ENCODE measurements at regions not wholly inside any gene's neighbourhood (a gene's known extent, or its start where the extent isn't known, plus 50 kb on each side); places are given as distances from the start of the nearest gene placed in this dataset.

GRCh38 chr6:90403489-90404381 is 107.1 kb upstream of the BACH2 start:
- DNase-seq (ENCODE audit: low read depth): peak; percentile 94

GRCh38 chr6:90402831-90403192 is 106.2 kb upstream of the BACH2 start:
- DNase-seq (ENCODE audit: low read depth): no peak

DNA sequence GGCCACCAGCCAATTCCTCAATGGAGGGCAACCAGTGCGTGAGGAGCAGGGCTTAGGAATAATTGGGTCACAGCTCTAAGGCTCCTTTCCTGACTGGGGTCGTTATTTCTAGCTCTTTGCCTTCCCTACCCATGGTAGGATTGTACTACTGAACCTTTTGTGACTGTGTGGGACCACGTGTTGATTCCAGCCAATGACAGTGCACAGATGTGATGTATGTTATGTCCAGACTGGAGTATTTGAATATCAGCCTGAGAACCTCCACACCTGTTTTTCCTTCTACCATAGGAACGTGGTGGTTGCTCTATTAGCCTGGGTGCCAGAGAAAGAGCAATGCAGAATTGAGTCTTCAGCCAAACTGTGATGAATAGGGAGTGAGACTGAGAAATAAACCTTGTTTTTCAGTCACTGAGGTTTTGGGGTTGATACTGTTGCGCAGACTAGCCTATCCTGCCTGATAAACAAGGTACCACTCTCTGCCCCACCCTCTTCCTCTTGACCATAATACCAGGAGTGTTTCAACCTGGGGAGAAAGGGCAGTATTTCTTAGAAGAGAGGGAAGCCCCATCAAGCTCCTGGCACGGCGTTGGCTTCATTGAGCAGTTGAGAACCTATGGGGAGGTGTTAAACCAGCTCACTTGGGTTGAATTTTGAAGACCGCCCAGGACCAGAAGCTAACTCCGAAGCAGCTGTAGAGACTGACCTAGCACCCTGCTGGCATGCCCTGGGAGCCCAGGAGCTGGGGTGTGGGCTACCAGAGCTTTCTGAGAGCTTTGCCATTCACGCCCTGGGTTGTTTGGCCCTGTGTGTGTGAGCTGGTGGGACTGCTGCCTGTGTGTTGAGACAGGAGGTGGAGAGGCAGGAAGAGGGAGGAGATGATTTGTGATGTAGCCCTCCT is 105.5 kb upstream of the BACH2 start:
- DNase-seq (ENCODE audit: low read depth): peak; percentile 34

GRCh38 chr6:90399970-90400369 is 103.3 kb upstream of the BACH2 start:
- no peak for DNase-seq (ENCODE audit: low read depth)

GRCh38 chr6:90397929-90398674 is 101.5 kb upstream of the BACH2 start:
- peak; percentile 70 for DNase-seq (ENCODE audit: low read depth)

- no peak for DNase-seq (ENCODE audit: low read depth)
These were observed 100.4 kb upstream of the BACH2 start for GRCh38 chr6:90397047-90397446.

DNA sequence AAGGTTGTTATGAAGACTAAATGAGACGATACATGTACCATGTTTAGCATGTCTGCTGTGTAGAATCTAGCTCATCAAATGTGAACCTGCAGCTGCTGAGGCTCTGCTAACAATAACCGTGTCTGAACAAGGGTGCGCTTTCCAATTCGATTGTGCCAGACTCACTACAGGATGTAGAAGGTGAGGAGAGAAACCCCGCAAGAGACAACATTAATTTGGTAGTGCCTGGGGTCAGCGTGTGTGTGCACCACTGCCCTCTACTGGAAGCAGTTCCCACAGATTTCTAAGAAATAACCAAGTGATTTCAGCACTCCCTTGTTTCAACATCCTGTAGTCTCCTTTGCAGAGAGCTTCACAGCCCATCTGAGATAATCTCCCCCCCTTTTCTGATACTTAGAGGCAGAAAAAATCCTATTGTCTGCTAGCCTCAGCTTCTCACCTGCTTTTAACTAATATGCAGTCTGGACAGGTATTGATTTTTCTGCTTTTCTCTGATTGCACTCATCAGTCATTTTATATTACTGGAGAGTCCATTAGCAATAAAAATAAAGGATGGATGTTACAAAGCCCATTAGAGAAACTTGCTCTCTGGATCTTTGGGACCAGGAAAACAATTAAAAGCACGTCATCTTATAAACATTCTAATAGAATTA is 96.7 kb upstream of the BACH2 start:
- DNase-seq (ENCODE audit: low read depth): peak; percentile 59

DNA sequence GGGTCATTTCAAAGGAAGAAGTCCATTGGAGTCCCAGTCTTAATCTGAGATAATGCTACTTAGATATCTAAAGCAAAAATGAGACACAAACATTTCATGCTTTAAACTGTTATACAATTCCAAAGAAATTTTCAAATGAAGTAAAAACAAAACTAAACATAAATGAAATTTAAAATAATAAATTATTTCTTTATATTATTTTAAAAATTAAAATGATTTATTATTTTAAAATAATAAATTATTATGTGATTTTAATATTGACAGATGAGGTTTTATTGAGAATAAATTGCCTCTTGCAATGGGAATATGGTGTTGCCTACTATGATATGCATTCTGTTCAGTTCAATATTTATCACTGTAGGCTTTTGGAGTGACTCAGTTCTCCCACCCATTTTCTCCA is 93.7 kb upstream of the BACH2 start:
- DNase-seq (ENCODE audit: low read depth): no peak

DNA sequence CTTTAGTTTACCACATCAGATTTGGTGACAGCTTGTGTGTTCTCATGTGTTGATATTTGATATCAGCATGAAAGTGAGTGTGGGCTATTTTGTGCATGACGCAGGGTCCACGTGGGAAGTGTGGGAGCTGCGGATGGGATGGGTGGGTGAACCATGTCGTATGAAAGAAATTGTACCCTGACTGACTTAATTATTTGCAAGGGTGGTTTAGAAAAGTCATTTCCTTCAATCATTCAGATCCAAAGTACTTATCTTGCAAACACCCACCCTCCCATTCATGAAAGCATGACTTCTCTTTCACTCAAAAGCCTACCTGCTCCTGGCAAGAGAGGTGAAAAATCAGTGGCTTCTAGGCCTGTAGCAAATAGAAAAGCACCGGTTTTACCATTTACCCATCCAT is 91.8 kb upstream of the BACH2 start:
- DNase-seq (ENCODE audit: low read depth): no peak

GRCh38 chr6:90387826-90388225 is 91.2 kb upstream of the BACH2 start:
- no peak for DNase-seq (ENCODE audit: low read depth)

DNA sequence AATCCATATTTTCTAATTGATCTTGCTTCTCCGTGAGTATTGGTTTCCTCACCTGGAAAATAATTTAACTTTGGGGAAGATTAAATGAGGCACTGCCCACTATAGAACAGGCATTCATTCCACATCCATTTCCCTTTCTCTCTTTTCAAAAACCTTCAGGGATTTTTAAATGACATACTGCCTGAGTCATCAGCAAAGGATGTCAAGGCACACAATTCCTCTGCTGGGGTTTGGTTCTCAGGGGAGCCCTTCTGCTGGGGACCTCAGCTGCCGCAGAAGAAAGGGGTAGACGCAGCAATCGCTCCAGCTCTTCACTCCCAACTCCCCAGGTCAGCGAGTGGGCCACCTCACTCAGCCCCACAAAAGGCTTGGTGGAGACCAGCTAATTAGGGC is 90.7 kb upstream of the BACH2 start:
- DNase-seq (ENCODE audit: low read depth): peak; percentile 30

- DNase-seq (ENCODE audit: low read depth): peak; percentile 46
These were observed 90.0 kb upstream of the BACH2 start for GRCh38 chr6:90386399-90387382.

DNA sequence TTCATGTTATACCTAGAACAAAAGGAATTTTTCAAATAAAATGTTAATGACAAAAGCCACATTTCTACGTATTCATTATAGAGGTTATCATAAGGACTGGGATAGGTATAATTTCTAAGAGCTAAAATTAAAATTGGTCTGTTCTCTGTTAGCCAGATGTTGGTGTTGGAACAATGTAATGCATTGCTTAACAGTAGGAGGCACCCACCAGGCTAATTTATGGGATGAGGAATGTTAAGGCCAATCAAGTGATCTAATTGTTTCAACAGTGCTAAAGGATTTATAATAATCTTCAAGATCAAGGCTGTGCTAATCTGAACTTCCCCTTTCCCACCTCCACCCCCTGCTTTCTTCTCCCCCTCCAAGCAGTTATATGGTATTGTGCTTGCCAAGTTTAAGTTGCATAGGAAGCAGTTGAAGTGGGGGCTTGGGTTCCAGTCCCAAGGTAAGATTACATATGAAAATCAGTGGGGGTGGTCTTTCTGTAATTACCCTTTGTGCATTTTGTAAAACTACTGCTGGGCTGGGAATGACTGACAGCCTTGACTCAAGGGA is 89.2 kb upstream of the BACH2 start:
- no peak for DNase-seq (ENCODE audit: low read depth)

DNA sequence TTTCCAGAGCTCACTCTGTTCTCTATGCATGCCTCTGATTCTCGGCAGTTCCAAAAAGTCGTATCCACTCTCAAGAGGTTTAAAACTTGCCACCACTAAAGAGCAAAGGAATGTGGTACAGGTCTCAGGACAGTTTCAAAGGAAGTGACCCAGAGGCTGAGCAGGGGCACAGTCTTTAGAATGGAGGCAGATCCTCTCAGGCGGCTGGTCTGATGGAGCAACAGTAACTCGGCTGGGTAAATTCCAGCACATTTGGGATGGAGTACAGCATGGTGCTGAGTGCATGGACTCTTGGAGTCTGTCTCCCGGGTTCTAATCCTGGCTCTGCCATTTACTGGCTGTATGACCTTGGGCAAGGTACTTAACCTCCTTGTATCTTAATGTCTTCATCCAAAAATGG is 88.1 kb upstream of the BACH2 start:
- no peak for DNase-seq (ENCODE audit: low read depth)

DNA sequence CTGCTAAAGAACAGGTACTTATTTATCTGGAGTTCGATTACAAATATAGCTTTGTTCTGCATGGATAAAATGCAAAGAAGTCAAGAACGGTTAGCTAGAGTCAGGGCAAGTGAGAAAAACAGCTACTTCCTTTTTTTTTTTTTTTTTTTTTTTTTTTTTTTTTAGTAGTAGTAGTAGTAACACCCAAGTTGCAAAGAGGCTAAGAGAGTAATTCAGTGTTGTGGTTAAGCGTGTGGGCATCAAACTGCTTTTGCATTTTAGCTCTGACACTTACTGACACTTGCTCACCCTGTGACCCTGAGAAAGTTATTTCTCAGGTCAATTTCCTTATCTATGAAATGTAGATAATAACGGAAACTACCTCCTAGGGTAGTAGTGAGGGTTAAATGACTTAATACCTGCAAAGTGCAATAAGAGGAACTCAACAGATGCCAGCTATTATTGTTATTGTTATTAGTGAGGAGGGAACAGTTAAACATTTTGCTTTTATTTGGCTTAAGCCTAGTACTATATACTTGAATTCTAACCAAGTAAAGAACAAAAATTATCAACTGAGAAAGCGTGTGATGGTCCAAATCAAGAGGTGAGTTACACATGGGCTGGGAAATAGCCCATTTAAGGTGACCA is 86.7 kb upstream of the BACH2 start:
- no peak for DNase-seq (ENCODE audit: low read depth)

DNA sequence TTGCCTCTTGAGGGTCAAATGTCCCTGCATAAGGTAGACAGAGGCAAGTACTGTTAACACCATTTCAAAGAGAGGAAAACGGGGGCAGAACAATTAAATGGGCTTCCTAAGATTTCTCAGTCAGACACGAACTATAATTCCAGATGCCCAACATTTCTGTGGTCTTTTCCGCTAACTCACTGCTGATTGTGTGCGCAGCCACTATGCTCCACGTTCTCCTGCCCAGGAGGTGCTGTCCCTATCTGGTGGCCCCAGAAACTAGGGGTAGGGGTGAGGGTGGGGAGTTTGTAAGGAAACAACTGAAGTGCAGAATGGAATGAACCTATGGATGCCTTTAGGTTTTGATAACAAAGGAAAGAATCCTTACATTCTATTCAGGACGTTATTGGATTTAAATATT is 86.1 kb upstream of the BACH2 start:
- no peak for DNase-seq (ENCODE audit: low read depth)

- DNase-seq (ENCODE audit: low read depth): peak; percentile 68
These were observed 79.2 kb upstream of the BACH2 start for GRCh38 chr6:90375681-90376439.

DNA sequence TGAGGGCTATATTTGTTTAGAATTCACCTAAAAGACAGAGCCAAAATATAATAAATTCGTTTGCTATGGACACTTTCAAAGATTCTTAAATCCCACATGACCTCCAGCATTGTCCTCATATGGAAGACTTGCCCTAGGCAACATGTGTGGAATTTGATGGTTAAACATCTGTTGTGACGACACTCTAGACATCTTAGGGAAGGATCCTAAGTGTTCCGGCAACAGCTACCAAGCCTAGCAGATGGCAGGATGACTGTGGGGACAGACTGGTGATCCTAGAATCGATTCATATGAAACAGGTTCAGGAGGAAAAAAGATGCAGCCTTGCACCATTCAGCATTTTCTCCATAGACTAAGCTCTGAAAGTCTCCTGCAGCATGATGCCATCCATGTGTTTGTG is 77.6 kb upstream of the BACH2 start:
- DNase-seq (ENCODE audit: low read depth): peak; percentile 74

- no peak for DNase-seq (ENCODE audit: low read depth)
These were observed 76.2 kb upstream of the BACH2 start for GRCh38 chr6:90372885-90373284.

Data from RPMI7951 (cell line).